Coronary artery (tissue), 2 donors: ENCODE measurements at regions not wholly inside any gene's neighbourhood (a gene's known extent, or its start where the extent isn't known, plus 50 kb on each side); places are given as distances from the start of the nearest gene placed in this dataset.

Source experiments
- DNase-seq: peaks from one replicate; pipeline ENCODE4 v3.0.0-alpha.2; 2017; ENCODE audit warnings: low spot score
- H3K27ac ChIP-seq, 2 donors: fragments of 200-600 bp; sonication (generic); one replicate each; pipeline ENCODE4 v1.5.1; 2016 to 2019
- H3K4me3 ChIP-seq: fragments of 200-600 bp; sonication (generic); 2 replicates; pipeline ENCODE4 v1.5.1; 2016; ENCODE audit warnings: mild to moderate bottlenecking, moderate library complexity
- TF ChIP-seq, protein P1 (sequence below): fragments of 200-600 bp; sonication (generic); IDR thresholded peaks from one replicate; pipeline ENCODE4 v1.5.1; 2019; ENCODE audit warnings: antibody characterized with exemption

GRCh38 chr1:181396171-181396670 is 87.1 kb upstream of the CACNA1E start:
- Histone ChIP-seq H3K4me3 (no peak overlapping the region), H3K27ac (no peak overlapping the region)
- TF ChIP-seq, protein P1, sequence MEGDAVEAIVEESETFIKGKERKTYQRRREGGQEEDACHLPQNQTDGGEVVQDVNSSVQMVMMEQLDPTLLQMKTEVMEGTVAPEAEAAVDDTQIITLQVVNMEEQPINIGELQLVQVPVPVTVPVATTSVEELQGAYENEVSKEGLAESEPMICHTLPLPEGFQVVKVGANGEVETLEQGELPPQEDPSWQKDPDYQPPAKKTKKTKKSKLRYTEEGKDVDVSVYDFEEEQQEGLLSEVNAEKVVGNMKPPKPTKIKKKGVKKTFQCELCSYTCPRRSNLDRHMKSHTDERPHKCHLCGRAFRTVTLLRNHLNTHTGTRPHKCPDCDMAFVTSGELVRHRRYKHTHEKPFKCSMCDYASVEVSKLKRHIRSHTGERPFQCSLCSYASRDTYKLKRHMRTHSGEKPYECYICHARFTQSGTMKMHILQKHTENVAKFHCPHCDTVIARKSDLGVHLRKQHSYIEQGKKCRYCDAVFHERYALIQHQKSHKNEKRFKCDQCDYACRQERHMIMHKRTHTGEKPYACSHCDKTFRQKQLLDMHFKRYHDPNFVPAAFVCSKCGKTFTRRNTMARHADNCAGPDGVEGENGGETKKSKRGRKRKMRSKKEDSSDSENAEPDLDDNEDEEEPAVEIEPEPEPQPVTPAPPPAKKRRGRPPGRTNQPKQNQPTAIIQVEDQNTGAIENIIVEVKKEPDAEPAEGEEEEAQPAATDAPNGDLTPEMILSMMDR: no peak
- no peak for DNase-seq

DNA sequence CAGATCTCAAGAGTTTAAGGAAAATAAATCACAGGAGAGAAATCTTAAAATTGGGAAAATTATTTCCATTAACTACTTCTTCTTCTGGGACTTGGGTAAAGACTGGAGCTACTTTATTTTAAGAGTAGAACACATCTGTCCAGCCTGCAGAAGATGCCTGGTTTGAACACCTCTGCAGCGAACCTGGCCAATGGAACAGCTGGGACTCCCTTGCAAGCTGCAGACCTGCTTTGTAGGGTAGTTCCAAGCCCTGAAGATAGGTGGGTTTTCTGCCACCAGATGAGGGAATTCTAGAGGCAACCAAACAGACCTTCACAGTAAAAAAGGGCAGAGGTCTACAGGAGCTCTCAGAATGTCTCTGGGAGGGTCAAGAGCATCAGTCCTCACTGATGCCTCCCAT is 86.5 kb upstream of the CACNA1E start:
- no peak for DNase-seq
- TF ChIP-seq, protein P1: no peak
- no peak overlapping the region for H3K27ac ChIP-seq
- no peak overlapping the region for H3K4me3 ChIP-seq

GRCh38 chr1:181397845-181398244 is 85.5 kb upstream of the CACNA1E start:
- Histone ChIP-seq H3K4me3 (no peak overlapping the region), H3K27ac (no peak overlapping the region)
- DNase-seq: no peak
- TF ChIP-seq, protein P1: no peak

DNA sequence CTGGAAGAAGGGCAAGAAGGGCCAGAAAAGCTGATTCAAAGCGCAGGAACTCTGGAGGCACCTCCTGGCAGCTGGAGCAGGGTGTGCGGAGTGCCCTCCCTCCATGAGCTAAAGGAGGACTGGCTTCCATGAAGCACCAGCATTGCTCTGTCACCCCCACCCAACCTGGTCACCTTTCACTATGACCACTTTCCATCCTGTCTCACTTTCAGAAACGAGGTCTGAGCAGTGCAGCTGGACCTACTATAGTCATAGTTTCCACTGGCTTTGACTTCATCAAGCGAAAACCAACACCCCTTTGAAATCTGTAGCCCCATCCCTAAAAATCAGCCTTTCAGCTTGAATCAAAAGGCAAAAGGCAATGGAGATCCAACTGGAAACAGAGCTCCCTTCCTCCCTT is 84.8 kb upstream of the CACNA1E start:
- Histone ChIP-seq H3K4me3 (no peak overlapping the region), H3K27ac (no peak overlapping the region)
- DNase-seq: no peak
- TF ChIP-seq, protein P1: no peak

DNA sequence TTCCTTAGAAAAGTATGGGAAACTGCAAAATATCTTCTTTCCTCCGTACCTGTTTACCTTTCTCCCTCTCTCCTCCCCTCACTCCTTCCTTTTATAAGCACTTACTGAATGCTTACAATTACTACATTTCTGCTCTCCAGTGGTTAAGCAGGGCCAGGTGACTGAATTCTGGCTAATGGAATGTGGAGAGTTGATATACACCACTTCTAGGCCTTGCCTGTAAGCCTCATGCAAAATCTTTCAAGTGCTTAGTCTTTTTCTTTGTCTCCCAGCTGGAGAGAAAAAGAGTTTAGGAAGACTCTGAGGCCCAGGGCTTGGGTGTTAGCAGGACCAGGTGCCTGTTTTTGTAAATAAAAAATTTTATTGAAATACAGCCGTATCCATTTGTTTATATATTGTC is 77.7 kb upstream of the CACNA1E start:
- DNase-seq: no peak
- TF ChIP-seq, protein P1: no peak
- no peak overlapping the region for H3K27ac ChIP-seq
- H3K4me3 ChIP-seq: no peak overlapping the region

- no peak for DNase-seq
- Histone ChIP-seq H3K27ac (no peak overlapping the region), H3K4me3 (no peak overlapping the region)
- TF ChIP-seq, protein P1: no peak
These were observed 76.3 kb upstream of the CACNA1E start for GRCh38 chr1:181406989-181407388.

- TF ChIP-seq, protein P1: no peak
- no peak overlapping the region for H3K27ac ChIP-seq
- H3K4me3 ChIP-seq: no peak overlapping the region
- DNase-seq: no peak
These were observed 73.3 kb upstream of the CACNA1E start for GRCh38 chr1:181409981-181410380.
